ENCODE measurements at regions not wholly inside any gene's neighbourhood (a gene's known extent, or its start where the extent isn't known, plus 50 kb on each side); places are given as distances from the start of the nearest gene placed in this dataset.

DNA sequence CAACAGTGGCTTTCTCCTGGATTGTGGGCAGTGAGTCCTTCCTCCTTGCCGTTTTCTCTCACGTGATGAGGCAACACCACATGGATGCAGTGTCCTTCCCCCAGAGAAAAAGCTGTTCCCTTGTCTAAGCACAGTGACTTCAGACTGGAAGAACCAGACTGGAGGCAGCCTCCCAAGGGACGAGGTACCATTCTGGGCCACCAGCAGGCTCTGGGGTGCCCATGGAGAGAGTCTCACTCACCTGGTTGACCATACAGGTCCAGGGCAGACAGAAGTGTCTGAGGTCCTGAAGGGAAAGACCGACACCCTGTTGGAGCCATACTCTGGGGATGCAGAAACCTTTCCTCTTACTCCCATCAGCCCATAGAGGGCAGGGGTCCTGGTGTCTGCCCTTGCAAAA, 69.2 kb upstream of the DOCK1 start:
- BruUV-seq (replicated peaks) = no TSS peak
- no peaks in the 10 kb centered on the region for H3K4me1 ChIP-seq (ENCODE audit: control insufficient read depth, insufficient read depth, low read length)
- ChIA-PET POLR2A (no interaction called here), CTCF (no interaction called here)
- no peak overlapping the region for H3K27ac ChIP-seq (ENCODE audit: low read length)
- intact Hi-C loops (cut with micrococcal nuclease; ENCODE audit: unreplicated experiment) (no loop called here), in situ Hi-C loops (cut with HindIII; ENCODE audit: low pct_unique_long_range_greater_than_20kb, low sequenced_read_pairs) (no loop called here)
- H3K9me3 ChIP-seq (ENCODE audit: control insufficient read depth, insufficient read depth, low read depth, low read length) = no peaks in the 10 kb centered on the region
- H3K4me3 ChIP-seq (ENCODE audit: low read depth in 2 of 2, low read length in 2 of 2) = no peak overlapping the region
- TF ChIP-seq CTCF (IDR thresholded peaks at IDR 0.05) (no peak), SIN3A (IDR thresholded peaks at IDR 0.05; ENCODE audit: borderline replicate concordance, insufficient read depth, low read depth, low read length) (no peak), TCF7L2 (IDR thresholded peaks at IDR 0.05; ENCODE audit: low read depth, low read length) (no peak), REST (IDR thresholded peaks at IDR 0.05; ENCODE audit: insufficient read depth in 1 of 2, low read depth in 2 of 2, low read length in 1 of 2) (no peak), POLR2AphosphoS5 (IDR thresholded peaks at IDR 0.05; ENCODE audit: low read depth, low read length) (no peak)
- 0 out of 2 replicates have a peak, but pooled peaks cover 3% of the 10 kb centered on the region for H3K27me3 ChIP-seq (ENCODE audit: control insufficient read depth, insufficient read depth, low read length)
- DNase-seq (ENCODE audit: low read depth, low spot score) = no peak
- no peaks in the 10 kb centered on the region for H3K36me3 ChIP-seq (ENCODE audit: control insufficient read depth, insufficient read depth, low read length)
- no peak for ATAC-seq

DNA sequence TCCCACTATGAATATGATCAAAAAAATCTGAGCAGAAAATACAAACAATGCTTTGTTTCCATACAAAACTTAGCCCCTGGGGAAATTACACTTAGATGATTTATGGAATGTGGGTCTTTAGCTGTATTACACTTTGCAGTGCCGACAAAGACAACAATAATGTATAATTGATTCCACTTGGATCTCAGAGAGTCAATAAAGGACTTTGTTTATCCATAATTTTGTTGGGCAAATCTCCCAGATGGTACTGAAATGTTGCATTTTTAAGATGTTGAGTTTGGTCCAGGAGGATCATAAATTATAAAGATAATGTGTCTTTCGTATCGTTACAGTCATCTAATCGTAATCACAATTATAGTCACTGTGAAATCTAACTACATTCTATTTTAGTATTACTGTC, 66.9 kb upstream of the DOCK1 start:
- H3K4me3 ChIP-seq (ENCODE audit: low read depth in 2 of 2, low read length in 2 of 2) = no peak overlapping the region
- CTCF ChIA-PET = no interaction called here
- H3K27me3 ChIP-seq (ENCODE audit: control insufficient read depth, insufficient read depth, low read length) = 0 out of 2 replicates have a peak, but pooled peaks cover 3% of the 10 kb centered on the region
- H3K9me3 ChIP-seq (ENCODE audit: control insufficient read depth, insufficient read depth, low read depth, low read length) = no peaks in the 10 kb centered on the region
- BruUV-seq (replicated peaks) = no TSS peak
- DNase-seq (ENCODE audit: low read depth, low spot score) (no peak), ATAC-seq (no peak)
- TF ChIP-seq REST (IDR thresholded peaks at IDR 0.05; ENCODE audit: insufficient read depth in 1 of 2, low read depth in 2 of 2, low read length in 1 of 2) (no peak), TCF7L2 (IDR thresholded peaks at IDR 0.05; ENCODE audit: low read depth, low read length) (peak; percentile 37; the same call in 1 of the 2 replicates)
- H3K36me3 ChIP-seq (ENCODE audit: control insufficient read depth, insufficient read depth, low read length) = no peaks in the 10 kb centered on the region
- intact Hi-C loops (cut with micrococcal nuclease; ENCODE audit: unreplicated experiment) = no loop called here
- H3K27ac ChIP-seq (ENCODE audit: low read length) = no peak overlapping the region
- in situ Hi-C loops (cut with HindIII; ENCODE audit: low pct_unique_long_range_greater_than_20kb, low sequenced_read_pairs) = no loop called here
- POLR2A ChIA-PET = no interaction called here
- no peaks in the 10 kb centered on the region for H3K4me1 ChIP-seq (ENCODE audit: control insufficient read depth, insufficient read depth, low read length)

Measured in Panc1 (cell line).